NOMO-1 (cell line): ENCODE measurements at regions not wholly inside any gene's neighbourhood (a gene's known extent, or its start where the extent isn't known, plus 50 kb on each side); places are given as distances from the start of the nearest gene placed in this dataset.

Experiments
- DNase-seq, 2 experiments: peaks; one replicate each; lab custom pipeline; 2025; ENCODE audit not compliant: unreplicated experiment in 2 of 2; lab: John Stamatoyannopoulos, UW

- DNase-seq = peak in 1 of 2 experiments; percentile 9
These were observed 403.9 kb upstream of the JARID2 start for GRCh38 chr6:14841901-14842421.

- no peak for DNase-seq
These were observed 401.5 kb upstream of the JARID2 start for GRCh38 chr6:14844411-14844810.

GRCh38 chr6:14848019-14848418, 397.9 kb upstream of the JARID2 start:
- no peak for DNase-seq

GRCh38 chr6:14849185-14849584, 396.7 kb upstream of the JARID2 start:
- DNase-seq = no peak

- no peak for DNase-seq
These were observed 394.6 kb upstream of the JARID2 start for GRCh38 chr6:14851281-14851680.

- no peak for DNase-seq
These were observed 393.5 kb upstream of the JARID2 start for GRCh38 chr6:14852375-14852774.

- DNase-seq = no peak
These were observed 389.7 kb upstream of the JARID2 start for GRCh38 chr6:14856177-14856576.

- DNase-seq = no peak
These were observed 388.9 kb upstream of the JARID2 start for GRCh38 chr6:14857001-14857400.

GRCh38 chr6:14857501-14857900, 388.4 kb upstream of the JARID2 start:
- no peak for DNase-seq

GRCh38 chr6:14858808-14859207, 387.1 kb upstream of the JARID2 start:
- DNase-seq = no peak

- no peak for DNase-seq
These were observed 385.1 kb upstream of the JARID2 start for GRCh38 chr6:14860774-14861173.

- DNase-seq = no peak
These were observed 384.4 kb upstream of the JARID2 start for GRCh38 chr6:14861491-14861943.

- DNase-seq = no peak
These were observed 383.0 kb upstream of the JARID2 start for GRCh38 chr6:14862845-14863244.

GRCh38 chr6:14863902-14864850, 381.7 kb upstream of the JARID2 start:
- DNase-seq = no peak

- DNase-seq = peak; percentile 89 to 95
These were observed 380.3 kb upstream of the JARID2 start for GRCh38 chr6:14865531-14866100.

- no peak for DNase-seq
These were observed 378.1 kb upstream of the JARID2 start for GRCh38 chr6:14867802-14868201.

GRCh38 chr6:14871221-14871620, 374.6 kb upstream of the JARID2 start:
- no peak for DNase-seq

GRCh38 chr6:14873101-14873500, 372.8 kb upstream of the JARID2 start:
- peak in 1 of 2 experiments; percentile 30 for DNase-seq

- DNase-seq = no peak
These were observed 372.0 kb upstream of the JARID2 start for GRCh38 chr6:14873781-14874441.

GRCh38 chr6:14874975-14875480, 370.8 kb upstream of the JARID2 start:
- DNase-seq = no peak

- DNase-seq = no peak
These were observed 370.3 kb upstream of the JARID2 start for GRCh38 chr6:14875481-14876063.
